Left lung (tissue), 4 donors: ENCODE measurements at regions not wholly inside any gene's neighbourhood (a gene's known extent, or its start where the extent isn't known, plus 50 kb on each side); places are given as distances from the start of the nearest gene placed in this dataset.

Experiments
- ATAC-seq: fragments of 200-7000 bp; cut with Tn5 transposase; one replicate; pipeline ENCODE4 v1.9.1; 2020; ENCODE audit warnings: moderate library complexity
- DNase-seq, 4 donors: peaks; one replicate each; pipeline ENCODE4 v3.0.0-alpha.2; 2013 to 2020
- H3K27ac ChIP-seq, 2 donors: fragments of 200-600 bp; sonication (generic) in 1 of 2; one replicate each; pipeline versions ENCODE4 v1.5.0 to v1.8.0; 2020 to 2021
- H3K27me3 ChIP-seq, 2 donors: fragments of 200-600 bp; sonication (generic) in 1 of 2; one replicate each; pipeline versions ENCODE4 v1.5.0 to v1.8.0; 2020 to 2021
- H3K36me3 ChIP-seq, 2 donors: fragments of 200-600 bp; sonication (generic) in 1 of 2; one replicate each; pipeline versions ENCODE4 v1.5.0 to v1.8.0; 2020 to 2021
- H3K4me1 ChIP-seq, 2 donors: fragments of 200-600 bp; one replicate each; pipeline ENCODE4 v1.8.0; 2021
- H3K4me3 ChIP-seq, 2 donors: fragments of 200-600 bp; sonication (generic) in 1 of 2; one replicate each; pipeline versions ENCODE4 v1.5.0 to v1.8.0; 2020 to 2021; ENCODE audit warnings: mild to moderate bottlenecking in 1 of 2
- H3K9me3 ChIP-seq, 2 donors: fragments of 200-600 bp; sonication (generic) in 1 of 2; one replicate each; pipeline versions ENCODE4 v1.5.0 to v1.8.0; 2020 to 2021
- intact Hi-C, 2 donors: fragments of 100-400 bp; cut with DNase I; formaldehyde crosslinking; loops; one replicate each; pipeline versions ENCODE4 v1.11.2 to v1.14.2; 2022
- TF ChIP-seq, protein P1 (sequence below), 2 donors: fragments of 200-600 bp; sonication (generic) in 1 of 2; IDR thresholded peaks; one replicate each; pipeline versions ENCODE4 v1.5.0 to v1.8.0; 2021; ENCODE audit warnings: antibody characterized with exemption in 2 of 2
- donor health status: DM: no; HTN: yes; CAD: no.
- donor health status: DM: no; HTN: no; CAD: no.

GRCh38 chrX:44042751-44043150 is 69.6 kb upstream of the NDP start:
- intact Hi-C loops: no loop called here
- Histone ChIP-seq H3K36me3 (no peaks in the 10 kb centered on the region), H3K27me3 (no peaks in the 10 kb centered on the region), H3K4me1 (no peaks in the 10 kb centered on the region), H3K4me3 (no peak overlapping the region), H3K9me3 (no peaks in the 10 kb centered on the region), H3K27ac (no peak overlapping the region)
- no peak for ATAC-seq
- no peak for DNase-seq
- TF ChIP-seq, protein P1, sequence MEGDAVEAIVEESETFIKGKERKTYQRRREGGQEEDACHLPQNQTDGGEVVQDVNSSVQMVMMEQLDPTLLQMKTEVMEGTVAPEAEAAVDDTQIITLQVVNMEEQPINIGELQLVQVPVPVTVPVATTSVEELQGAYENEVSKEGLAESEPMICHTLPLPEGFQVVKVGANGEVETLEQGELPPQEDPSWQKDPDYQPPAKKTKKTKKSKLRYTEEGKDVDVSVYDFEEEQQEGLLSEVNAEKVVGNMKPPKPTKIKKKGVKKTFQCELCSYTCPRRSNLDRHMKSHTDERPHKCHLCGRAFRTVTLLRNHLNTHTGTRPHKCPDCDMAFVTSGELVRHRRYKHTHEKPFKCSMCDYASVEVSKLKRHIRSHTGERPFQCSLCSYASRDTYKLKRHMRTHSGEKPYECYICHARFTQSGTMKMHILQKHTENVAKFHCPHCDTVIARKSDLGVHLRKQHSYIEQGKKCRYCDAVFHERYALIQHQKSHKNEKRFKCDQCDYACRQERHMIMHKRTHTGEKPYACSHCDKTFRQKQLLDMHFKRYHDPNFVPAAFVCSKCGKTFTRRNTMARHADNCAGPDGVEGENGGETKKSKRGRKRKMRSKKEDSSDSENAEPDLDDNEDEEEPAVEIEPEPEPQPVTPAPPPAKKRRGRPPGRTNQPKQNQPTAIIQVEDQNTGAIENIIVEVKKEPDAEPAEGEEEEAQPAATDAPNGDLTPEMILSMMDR (IDR thresholded peaks at IDR 0.05): no peak

DNA sequence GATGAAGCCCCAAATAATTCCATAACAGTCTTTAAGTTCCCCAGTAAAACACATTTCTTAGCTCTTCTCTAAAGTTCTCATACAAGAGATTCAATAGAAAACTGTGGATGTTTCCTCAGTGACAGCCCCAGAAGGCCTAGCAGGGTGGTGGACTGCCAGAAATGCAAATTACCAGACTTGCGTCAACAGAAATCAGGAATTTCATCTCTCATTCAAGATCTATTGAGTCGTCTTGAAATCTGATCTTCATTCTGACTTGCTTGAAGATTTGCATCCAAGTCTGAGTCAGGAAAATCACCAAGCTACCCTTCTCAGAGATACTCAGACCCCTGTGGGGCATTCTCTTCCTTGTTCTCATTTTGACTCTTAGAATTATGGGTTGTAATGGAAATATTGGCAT is 68.9 kb upstream of the NDP start:
- TF ChIP-seq, protein P1 (IDR thresholded peaks at IDR 0.05): no peak
- no peaks in the 10 kb centered on the region for H3K4me1 ChIP-seq

GRCh38 chrX:44040406-44040805 is 67.2 kb upstream of the NDP start:
- no peak overlapping the region for H3K4me3 ChIP-seq
- no peak for ATAC-seq
- no peak for DNase-seq
- H3K36me3 ChIP-seq: no peaks in the 10 kb centered on the region
- H3K27ac ChIP-seq: no peak overlapping the region
- no peaks in the 10 kb centered on the region for H3K4me1 ChIP-seq
- no peaks in the 10 kb centered on the region for H3K9me3 ChIP-seq
- intact Hi-C loops: no loop called here
- TF ChIP-seq, protein P1 (IDR thresholded peaks at IDR 0.05): no peak
- peaks cover 0 to 3% of the 10 kb centered on the region in 2 donors for H3K27me3 ChIP-seq

More for the DNA sequence above, 68.9 kb upstream of the NDP start:
- Histone ChIP-seq H3K36me3 (no peaks in the 10 kb centered on the region), H3K27ac (no peak overlapping the region), H3K4me3 (no peak overlapping the region), H3K9me3 (no peaks in the 10 kb centered on the region), H3K27me3 (peaks cover 0 to under 1% of the 10 kb centered on the region in 2 donors)
- DNase-seq (no peak), ATAC-seq (no peak)
- intact Hi-C loops: no loop called here

GRCh38 chrX:44039556-44039955 is 66.4 kb upstream of the NDP start:
- Histone ChIP-seq H3K4me1 (no peaks in the 10 kb centered on the region), H3K27me3 (peaks cover 0 to 3% of the 10 kb centered on the region in 2 donors), H3K9me3 (no peaks in the 10 kb centered on the region), H3K4me3 (no peak overlapping the region), H3K36me3 (no peaks in the 10 kb centered on the region), H3K27ac (no peak overlapping the region)
- no peak for DNase-seq
- intact Hi-C loops: no loop called here
- ATAC-seq: no peak
- TF ChIP-seq, protein P1 (IDR thresholded peaks at IDR 0.05): no peak

- intact Hi-C loops: no loop called here
- Histone ChIP-seq H3K27me3 (peaks cover 0 to 3% of the 10 kb centered on the region in 2 donors), H3K27ac (no peak overlapping the region), H3K9me3 (no peaks in the 10 kb centered on the region), H3K4me1 (no peaks in the 10 kb centered on the region), H3K4me3 (no peak overlapping the region), H3K36me3 (no peaks in the 10 kb centered on the region)
- ATAC-seq: no peak
- TF ChIP-seq, protein P1 (IDR thresholded peaks at IDR 0.05): no peak
- no peak for DNase-seq
These were observed 63.1 kb upstream of the NDP start for GRCh38 chrX:44036336-44036735.
